PC-3 (cell line): ENCODE measurements at regions not wholly inside any gene's neighbourhood (a gene's known extent, or its start where the extent isn't known, plus 50 kb on each side); places are given as distances from the start of the nearest gene placed in this dataset.
A peak's percentile ranks its signal among the peaks of the same experiment; 100 is the strongest.
"Not testable (repeated sequence)": the region's sequence is repeated elsewhere in the genome, so short reads cannot be mapped to it uniquely, and the experiment has no call there.

ENCODE experiments used
- ATAC-seq: fragments of 200-7000 bp; cut with Tn5 transposase; 2 replicates; pipeline ENCODE4 v1.9.1; 2020; ENCODE audit warnings: mild to moderate bottlenecking, moderate library complexity
- BruUV-seq: library from RNA; stranded (reverse); fragments of 400-500 nt; replicated peaks from 2 replicates; lab custom pipeline; 2021; lab: Mats Ljungman, UMichigan
- CTCF ChIA-PET: fragments of 300-600 bp; sonication (Branson Sonifier 250); formaldehyde crosslinking; loops from one replicate; lab custom pipeline; 2022; ENCODE audit warnings: antibody characterized with exemption; lab: Charles Lee
- POLR2A ChIA-PET: fragments of 300-600 bp; sonication (Branson Sonifier 250); formaldehyde crosslinking; loops from one replicate; lab custom pipeline; 2022; ENCODE audit warnings: antibody characterized with exemption; ENCODE audit not compliant: unreplicated experiment; lab: Charles Lee
- DNase-seq: peaks from one replicate; pipeline ENCODE4 v3.0.0-alpha.2; 2015
- H2AFZ ChIP-seq: fragments of 300-600 bp; sonication (generic); 2 replicates; pipeline ENCODE4 v1.6.0; 2016; ENCODE audit warnings: antibody characterized with exemption, low read length
- H3F3A ChIP-seq: fragments of 300-600 bp; sonication (generic); one replicate; pipeline ENCODE4 v1.6.0; 2017; ENCODE audit warnings: antibody characterized with exemption, low read length, control low read depth, mild to moderate bottlenecking; ENCODE audit not compliant: unreplicated experiment
- H3K27ac ChIP-seq: fragments of 300-600 bp; sonication (generic); 2 replicates; pipeline ENCODE4 v1.5.1; 2016; ENCODE audit warnings: mild to moderate bottlenecking, low read length
- H3K27me3 ChIP-seq: fragments of 300-600 bp; sonication (generic); 2 replicates; pipeline ENCODE4 v1.6.1; 2016; ENCODE audit warnings: low read length, mixed read lengths
- H3K36me3 ChIP-seq: fragments of 300-600 bp; sonication (generic); 2 replicates; pipeline ENCODE4 v1.6.1; 2016; ENCODE audit warnings: low read depth, mixed run types, low read length, mixed read lengths
- H3K4me1 ChIP-seq: fragments of 300-600 bp; sonication (generic); 2 replicates; pipeline ENCODE4 v1.5.1; 2016; ENCODE audit warnings: low read length; ENCODE audit not compliant: insufficient read depth
- H3K4me2 ChIP-seq: fragments of 300-600 bp; sonication (generic); 2 replicates; pipeline ENCODE4 v1.6.0; 2016; ENCODE audit warnings: low read length
- H3K4me3 ChIP-seq: fragments of 300-600 bp; sonication (generic); 2 replicates; pipeline ENCODE4 v1.5.1; 2016; ENCODE audit warnings: mild to moderate bottlenecking, low read length, mixed read lengths
- H3K79me2 ChIP-seq: fragments of 300-600 bp; sonication (generic); 2 replicates; pipeline ENCODE4 v1.6.1; 2017; ENCODE audit warnings: low read length, mixed read lengths
- H3K9ac ChIP-seq: fragments of 300-600 bp; sonication (generic); 2 replicates; pipeline ENCODE4 v1.6.0; 2016; ENCODE audit warnings: mild to moderate bottlenecking, low read length
- H3K9me2 ChIP-seq: fragments of 300-600 bp; sonication (generic); replicated peaks from 2 replicates; pipeline ENCODE4 v1.6.1; 2016; ENCODE audit warnings: mixed run types, low read length, mixed read lengths
- H3K9me3 ChIP-seq: fragments of 300-600 bp; sonication (generic); 2 replicates; pipeline ENCODE4 v1.6.1; 2016; ENCODE audit warnings: low read length, mixed read lengths
- H4K20me1 ChIP-seq: fragments of 300-600 bp; sonication (generic); 2 replicates; pipeline ENCODE4 v1.6.1; 2016; ENCODE audit warnings: low read length, mixed read lengths
- EZH2 ChIP-seq: fragments of 300-600 bp; sonication (generic); IDR thresholded peaks from one replicate; pipeline ENCODE4 v1.6.1; 2017; ENCODE audit warnings: antibody characterized with exemption, mild to moderate bottlenecking, low read length; ENCODE audit not compliant: unreplicated experiment
- EZH2phosphoT487 ChIP-seq: fragments of 300-600 bp; sonication (generic); IDR thresholded peaks from 2 replicates; pipeline ENCODE4 v1.6.1; 2018; ENCODE audit warnings: mild to moderate bottlenecking, antibody characterized with exemption, low read length, borderline replicate concordance
- intact Hi-C: fragments of 100-400 bp; cut with micrococcal nuclease; formaldehyde crosslinking; loops from 2 replicates; pipeline ENCODE4 v1.9.0; 2023
- TF ChIP-seq, protein P1 (sequence below): fragments of 300-600 bp; sonication (generic); conservative IDR thresholded peaks from 2 replicates; pipeline ENCODE4 v1.5.1; 2017; ENCODE audit warnings: antibody characterized with exemption, low read depth, mild to moderate bottlenecking, low read length

DNA sequence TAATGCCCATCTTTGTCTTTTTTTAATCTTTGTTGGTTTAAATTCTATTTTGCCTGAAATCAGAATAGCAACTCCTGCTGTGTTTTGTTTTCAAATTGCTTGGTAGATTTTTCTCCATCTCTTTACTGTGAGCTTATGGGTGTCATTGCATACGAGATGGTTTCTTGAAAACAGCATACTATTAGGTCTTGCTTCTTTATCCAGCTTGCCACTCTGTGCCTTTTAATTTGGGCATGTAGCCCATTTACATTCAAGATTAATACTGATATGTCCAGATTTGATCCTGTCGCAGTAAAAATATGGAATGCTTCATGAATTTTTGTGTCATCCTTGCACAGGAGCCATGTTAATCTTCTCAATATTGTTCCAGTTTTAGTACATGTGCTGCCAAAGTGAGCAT is 316.6 kb downstream of the CGGBP1 start:
- ATAC-seq, result no peak
- Histone ChIP-seq H3K36me3 (no peaks in the 10 kb centered on the region), H3K4me2 (no peak overlapping the region), H3K9me2 (no peaks in the 10 kb centered on the region), H3K27me3 (no peaks in the 10 kb centered on the region), H3K9ac (no peak overlapping the region), H3K4me1 (peaks cover 11% of the 10 kb centered on the region), H3K27ac (no peak overlapping the region), H3F3A (no peaks in the 10 kb centered on the region), H3K9me3 (peaks cover 21% of the 10 kb centered on the region; the same call in 1 of the 2 replicates), H3K79me2 (no peaks in the 10 kb centered on the region), H3K4me3 (no peak overlapping the region), H2AFZ (no peak overlapping the region), H4K20me1 (no peaks in the 10 kb centered on the region)
- intact Hi-C loops, result no loop called here
- DNase-seq, result no peak
- POLR2A ChIA-PET, result no interaction called here
- TF ChIP-seq, protein P1, sequence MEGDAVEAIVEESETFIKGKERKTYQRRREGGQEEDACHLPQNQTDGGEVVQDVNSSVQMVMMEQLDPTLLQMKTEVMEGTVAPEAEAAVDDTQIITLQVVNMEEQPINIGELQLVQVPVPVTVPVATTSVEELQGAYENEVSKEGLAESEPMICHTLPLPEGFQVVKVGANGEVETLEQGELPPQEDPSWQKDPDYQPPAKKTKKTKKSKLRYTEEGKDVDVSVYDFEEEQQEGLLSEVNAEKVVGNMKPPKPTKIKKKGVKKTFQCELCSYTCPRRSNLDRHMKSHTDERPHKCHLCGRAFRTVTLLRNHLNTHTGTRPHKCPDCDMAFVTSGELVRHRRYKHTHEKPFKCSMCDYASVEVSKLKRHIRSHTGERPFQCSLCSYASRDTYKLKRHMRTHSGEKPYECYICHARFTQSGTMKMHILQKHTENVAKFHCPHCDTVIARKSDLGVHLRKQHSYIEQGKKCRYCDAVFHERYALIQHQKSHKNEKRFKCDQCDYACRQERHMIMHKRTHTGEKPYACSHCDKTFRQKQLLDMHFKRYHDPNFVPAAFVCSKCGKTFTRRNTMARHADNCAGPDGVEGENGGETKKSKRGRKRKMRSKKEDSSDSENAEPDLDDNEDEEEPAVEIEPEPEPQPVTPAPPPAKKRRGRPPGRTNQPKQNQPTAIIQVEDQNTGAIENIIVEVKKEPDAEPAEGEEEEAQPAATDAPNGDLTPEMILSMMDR, result no peak
- no peak for TF ChIP-seq EZH2phosphoT487
- TF ChIP-seq EZH2, result no peak
- BruUV-seq, result no TSS peak
- CTCF ChIA-PET, result no interaction called here

- H3K79me2 ChIP-seq, ATAC-seq, H3F3A ChIP-seq, H2AFZ ChIP-seq, H3K4me2 ChIP-seq, BruUV-seq, DNase-seq, H3K9me2 ChIP-seq, H3K9ac ChIP-seq, CTCF ChIA-PET, H3K36me3 ChIP-seq, H3K27me3 ChIP-seq, POLR2A ChIA-PET, H3K4me3 ChIP-seq, H3K27ac ChIP-seq, H4K20me1 ChIP-seq, intact Hi-C loops: not testable (repeated sequence)
- Histone ChIP-seq H3K4me1 (peaks cover 11% of the 10 kb centered on the region), H3K9me3 (peaks cover 21% of the 10 kb centered on the region; the same call in 1 of the 2 replicates)
Observed at GRCh38 chr3:87740894-87741293, 317.9 kb downstream of the CGGBP1 start.

DNA sequence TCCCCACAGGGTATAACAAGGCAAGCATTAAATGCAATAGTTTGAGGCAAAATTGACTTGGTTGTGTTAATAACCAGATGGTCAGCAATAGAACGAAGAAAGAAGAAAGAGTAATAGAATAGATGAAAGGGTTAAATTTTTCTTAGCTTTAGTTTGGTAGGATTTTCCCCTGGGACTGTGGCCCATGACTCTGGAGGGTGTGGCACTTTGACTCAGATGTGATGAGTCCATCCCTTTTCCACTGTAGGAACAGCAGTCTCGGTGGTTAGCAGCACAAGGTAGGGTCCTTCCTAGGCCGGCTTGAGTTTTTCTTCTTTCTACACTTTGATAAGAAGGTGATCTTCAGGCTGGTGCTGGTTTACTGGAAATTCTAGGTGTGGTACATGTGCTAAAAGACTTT is 321.0 kb downstream of the CGGBP1 start:
- BruUV-seq, H3K27me3 ChIP-seq, H3K36me3 ChIP-seq, intact Hi-C loops, H4K20me1 ChIP-seq, H3K9me2 ChIP-seq, POLR2A ChIA-PET, H2AFZ ChIP-seq, H3F3A ChIP-seq, H3K4me3 ChIP-seq, H3K79me2 ChIP-seq, CTCF ChIA-PET: not testable (repeated sequence)
- DNase-seq (peak; percentile 81), ATAC-seq (peak; percentile 55)
- Histone ChIP-seq H3K9ac (peak overlapping the region; percentile 46), H3K4me1 (peaks cover 31% of the 10 kb centered on the region), H3K27ac (peak overlapping the region; percentile 58), H3K4me2 (peak overlapping the region; percentile 64), H3K9me3 (peaks cover 20% of the 10 kb centered on the region; the same call in 1 of the 2 replicates)

GRCh38 chr3:87733671-87734367 is 325.0 kb downstream of the CGGBP1 start:
- Histone ChIP-seq H3K4me2 (peak overlapping the region; percentile 78), H3K79me2 (no peaks in the 10 kb centered on the region), H3K4me3 (peak overlapping the region; percentile 55), H3K36me3 (no peaks in the 10 kb centered on the region), H3K27me3 (no peaks in the 10 kb centered on the region), H3F3A (no peaks in the 10 kb centered on the region), H3K9me3 (no peaks in the 10 kb centered on the region), H4K20me1 (no peaks in the 10 kb centered on the region), H3K4me1 (peaks cover 32% of the 10 kb centered on the region), H3K27ac (peak overlapping the region; percentile 80), H3K9ac (0 out of 2 replicates have a peak overlapping the region, but pooled peaks have one; percentile 17), H2AFZ (peak overlapping the region; percentile 66), H3K9me2 (no peaks in the 10 kb centered on the region)
- ATAC-seq (peak; percentile 90), DNase-seq (peak; percentile 82)
- POLR2A ChIA-PET, result no interaction called here
- CTCF ChIA-PET, result no interaction called here
- BruUV-seq, result no TSS peak
- TF ChIP-seq EZH2, result no peak
- TF ChIP-seq EZH2phosphoT487, result no peak
- TF ChIP-seq, protein P1, result no peak
- intact Hi-C loops, result no loop called here
